Fibroblast of lung (primary cell): ENCODE measurements at regions not wholly inside any gene's neighbourhood (a gene's known extent, or its start where the extent isn't known, plus 50 kb on each side); places are given as distances from the start of the nearest gene placed in this dataset.
A peak's percentile ranks its signal among the peaks of the same experiment; 100 is the strongest.

ENCODE experiments used
- DNase-seq, 2 donors: peaks; one replicate each; pipeline versions ENCODE4 v3.0.0 to v3.0.0-alpha.2; 2010; ENCODE audit warnings: low read depth in 2 of 2
- H2AFZ ChIP-seq: 2 replicates; pipeline ENCODE4 v1.5.1; 2012; ENCODE audit warnings: low read length, control low read depth, inconsistent platforms
- H3K27ac ChIP-seq: 2 replicates; pipeline ENCODE4 v1.5.1; 2011; ENCODE audit warnings: low read length, control low read depth; ENCODE audit not compliant: insufficient read depth
- H3K27me3 ChIP-seq: 2 replicates; pipeline ENCODE4 v1.5.1; 2011; ENCODE audit warnings: mild to moderate bottlenecking, low read length; ENCODE audit not compliant: control insufficient read depth, insufficient read depth
- H3K36me3 ChIP-seq: 2 replicates; pipeline ENCODE4 v1.5.1; 2011; ENCODE audit warnings: low read length; ENCODE audit not compliant: control insufficient read depth, insufficient read depth
- H3K4me1 ChIP-seq: 2 replicates; pipeline ENCODE4 v1.5.1; 2011; ENCODE audit warnings: low read length; ENCODE audit not compliant: control insufficient read depth, insufficient read depth; ENCODE audit errors: extremely low read depth
- H3K4me2 ChIP-seq: 2 replicates; pipeline ENCODE4 v1.5.1; 2011; ENCODE audit warnings: low read length, control low read depth; ENCODE audit not compliant: insufficient read depth; ENCODE audit errors: extremely low read depth
- H3K4me3 ChIP-seq, 4 experiments: fragments of 200-600 bp in 1 of 4; sonication (generic) in 1 of 4; replicated peaks in 1 of 4; 2 replicates each; pipeline ENCODE4 v1.5.1; 2011 to 2016; ENCODE audit warnings: low read length in 4 of 4, low read depth in 3 of 4, mild to moderate bottlenecking in 3 of 4, control low read depth in 2 of 4, inconsistent platforms in 1 of 4, mixed read lengths in 1 of 4; ENCODE audit not compliant: insufficient read depth in 1 of 4; ENCODE audit errors: control extremely low read depth in 1 of 4
- H3K79me2 ChIP-seq: 2 replicates; pipeline ENCODE4 v1.5.1; 2012; ENCODE audit warnings: mild to moderate bottlenecking, low read length, inconsistent platforms; ENCODE audit not compliant: control insufficient read depth, insufficient read depth
- H3K9ac ChIP-seq: 2 replicates; pipeline ENCODE4 v1.5.1; 2011; ENCODE audit warnings: mild to moderate bottlenecking, low read length, control low read depth; ENCODE audit not compliant: insufficient read depth
- H3K9me3 ChIP-seq: 2 replicates; pipeline ENCODE4 v1.5.1; 2012; ENCODE audit warnings: low read depth, low read length; ENCODE audit not compliant: control insufficient read depth, insufficient read depth
- H4K20me1 ChIP-seq: 2 replicates; pipeline ENCODE4 v1.5.1; 2011; ENCODE audit warnings: low read length; ENCODE audit not compliant: control insufficient read depth, insufficient read depth; ENCODE audit errors: extremely low read depth
- EZH2 ChIP-seq: IDR thresholded peaks from 2 replicates; pipeline ENCODE4 v1.5.1; 2012; ENCODE audit warnings: low read length, control low read depth, mild to moderate bottlenecking; ENCODE audit errors: missing control alignments
- TF ChIP-seq, protein P1 (sequence below), 2 donors: IDR thresholded peaks in 1 of 2; conservative IDR thresholded peaks in 1 of 2; 1 replicate in 1 of 2; 2 replicates in 1 of 2; pipeline ENCODE4 v1.5.1; 2011 to 2012; ENCODE audit warnings: low read length in 2 of 2, control low read depth in 1 of 2, inconsistent platforms in 1 of 2, low read depth in 1 of 2, mild to moderate bottlenecking in 1 of 2

DNA sequence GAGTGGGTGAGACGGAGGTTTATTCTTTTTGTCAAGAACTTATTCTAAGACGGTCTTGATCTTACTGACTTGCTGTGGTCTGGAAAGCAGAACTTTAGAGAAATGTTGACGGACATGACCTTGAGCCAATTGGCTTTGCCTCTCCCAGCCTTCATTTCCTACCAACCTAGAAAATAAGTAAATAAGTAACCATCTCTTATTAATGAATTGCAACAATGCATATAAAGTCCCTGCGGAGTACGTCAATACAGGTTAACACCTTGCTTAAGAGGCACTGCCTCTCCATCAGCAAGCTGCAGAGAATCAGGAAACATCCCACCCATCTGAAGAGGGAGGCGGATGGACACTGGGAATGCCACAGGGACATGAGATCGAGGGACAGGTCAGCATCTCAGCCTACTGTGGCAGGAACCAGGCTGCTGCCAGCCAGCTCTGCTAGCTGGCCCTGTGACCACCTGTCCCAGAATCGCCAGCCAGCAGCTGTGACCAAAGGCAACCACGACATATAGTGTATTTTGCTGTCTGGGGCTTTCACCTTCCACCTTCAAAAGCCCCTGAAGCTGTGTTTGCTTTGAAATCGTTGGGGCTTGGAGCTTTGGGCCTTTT lies 208.3 kb downstream of the BCL11B start:
- Histone ChIP-seq H3K4me3 (no peak overlapping the region), H2AFZ (no peak overlapping the region), H3K79me2 (no peaks in the 10 kb centered on the region), H3K27ac (no peak overlapping the region), H3K9ac (no peak overlapping the region), H3K27me3 (no peaks in the 10 kb centered on the region), H3K4me1 (no peaks in the 10 kb centered on the region), H3K36me3 (no peaks in the 10 kb centered on the region), H4K20me1 (no peaks in the 10 kb centered on the region), H3K9me3 (no peaks in the 10 kb centered on the region), H3K4me2 (no peak overlapping the region)
- no peak for DNase-seq
- TF ChIP-seq, protein P1, sequence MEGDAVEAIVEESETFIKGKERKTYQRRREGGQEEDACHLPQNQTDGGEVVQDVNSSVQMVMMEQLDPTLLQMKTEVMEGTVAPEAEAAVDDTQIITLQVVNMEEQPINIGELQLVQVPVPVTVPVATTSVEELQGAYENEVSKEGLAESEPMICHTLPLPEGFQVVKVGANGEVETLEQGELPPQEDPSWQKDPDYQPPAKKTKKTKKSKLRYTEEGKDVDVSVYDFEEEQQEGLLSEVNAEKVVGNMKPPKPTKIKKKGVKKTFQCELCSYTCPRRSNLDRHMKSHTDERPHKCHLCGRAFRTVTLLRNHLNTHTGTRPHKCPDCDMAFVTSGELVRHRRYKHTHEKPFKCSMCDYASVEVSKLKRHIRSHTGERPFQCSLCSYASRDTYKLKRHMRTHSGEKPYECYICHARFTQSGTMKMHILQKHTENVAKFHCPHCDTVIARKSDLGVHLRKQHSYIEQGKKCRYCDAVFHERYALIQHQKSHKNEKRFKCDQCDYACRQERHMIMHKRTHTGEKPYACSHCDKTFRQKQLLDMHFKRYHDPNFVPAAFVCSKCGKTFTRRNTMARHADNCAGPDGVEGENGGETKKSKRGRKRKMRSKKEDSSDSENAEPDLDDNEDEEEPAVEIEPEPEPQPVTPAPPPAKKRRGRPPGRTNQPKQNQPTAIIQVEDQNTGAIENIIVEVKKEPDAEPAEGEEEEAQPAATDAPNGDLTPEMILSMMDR (conservative IDR thresholded peaks at IDR 0.05 in 1 of 2, IDR thresholded peaks at IDR 0.05 in 1 of 2; ENCODE audit: low read depth in 1 of 2, low read length in 2 of 2) = no peak
- TF ChIP-seq EZH2 = no peak

DNA sequence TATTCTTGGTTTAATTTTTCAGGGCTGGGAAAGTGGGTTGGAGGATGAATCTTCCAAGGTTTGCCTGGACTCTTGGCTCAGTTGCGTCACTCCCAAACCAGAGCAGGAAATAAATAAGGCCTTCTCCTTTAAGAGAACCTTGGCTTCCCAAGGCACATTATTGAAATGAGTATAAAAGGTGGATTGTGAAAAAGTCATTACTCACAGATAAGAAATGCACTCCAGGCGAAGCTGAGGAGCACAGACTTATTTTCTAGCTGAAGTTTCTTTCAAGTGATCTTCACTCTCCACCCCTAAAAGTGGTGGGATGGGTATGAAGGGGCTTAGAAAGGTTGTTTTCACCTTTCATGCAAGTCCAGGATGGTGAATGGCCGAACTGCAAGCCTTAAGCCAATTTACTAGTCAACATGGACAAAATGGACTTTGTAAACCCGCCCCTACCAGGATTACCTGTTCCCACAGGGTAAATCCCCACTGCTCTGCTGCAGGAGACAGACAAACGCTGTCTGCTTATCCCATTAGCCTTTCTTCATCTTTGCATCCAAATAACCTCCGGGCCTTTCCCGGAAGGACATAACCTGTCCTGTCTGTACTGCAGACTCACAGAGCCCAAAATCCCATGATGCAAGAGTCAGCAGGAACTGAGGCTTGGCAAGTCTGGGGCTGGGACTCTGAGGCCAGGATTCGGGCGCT lies 207.6 kb downstream of the BCL11B start:
- Histone ChIP-seq H2AFZ (no peak overlapping the region), H3K27me3 (no peaks in the 10 kb centered on the region), H3K36me3 (no peaks in the 10 kb centered on the region), H3K9me3 (no peaks in the 10 kb centered on the region), H3K79me2 (no peaks in the 10 kb centered on the region), H4K20me1 (no peaks in the 10 kb centered on the region), H3K9ac (no peak overlapping the region), H3K4me1 (no peaks in the 10 kb centered on the region), H3K27ac (no peak overlapping the region), H3K4me2 (no peak overlapping the region), H3K4me3 (no peak overlapping the region)
- DNase-seq = peak in 1 of 2 donors; percentile 44
- TF ChIP-seq, protein P1 (conservative IDR thresholded peaks at IDR 0.05 in 1 of 2, IDR thresholded peaks at IDR 0.05 in 1 of 2; ENCODE audit: low read depth in 1 of 2, low read length in 2 of 2) = no peak
- no peak for TF ChIP-seq EZH2

DNA sequence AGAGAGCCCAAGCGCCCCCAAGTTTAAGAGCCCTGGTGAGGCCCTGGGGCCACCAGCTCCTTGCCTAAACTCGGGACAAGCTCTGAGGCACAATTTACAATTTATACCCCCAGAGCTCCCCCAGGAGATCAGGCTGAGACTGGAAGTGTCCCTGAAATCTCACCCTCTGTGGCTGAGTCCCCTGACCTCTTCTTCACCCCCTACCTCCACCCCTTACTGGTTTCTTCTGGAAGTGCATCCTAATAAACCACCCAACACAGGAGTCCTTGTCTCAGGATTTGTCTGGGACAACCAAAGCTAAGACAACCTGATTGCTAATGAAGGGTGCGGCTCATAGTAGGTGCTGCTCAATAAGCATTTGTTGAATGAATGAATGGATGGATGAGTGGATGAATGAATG lies 206.4 kb downstream of the BCL11B start:
- H3K9ac ChIP-seq = no peak overlapping the region
- H2AFZ ChIP-seq = no peak overlapping the region
- TF ChIP-seq EZH2 = no peak
- TF ChIP-seq, protein P1 (conservative IDR thresholded peaks at IDR 0.05 in 1 of 2, IDR thresholded peaks at IDR 0.05 in 1 of 2; ENCODE audit: low read depth in 1 of 2, low read length in 2 of 2) = no peak
- no peak overlapping the region for H3K4me2 ChIP-seq
- H3K4me1 ChIP-seq = no peaks in the 10 kb centered on the region
- no peaks in the 10 kb centered on the region for H3K9me3 ChIP-seq
- no peaks in the 10 kb centered on the region for H3K79me2 ChIP-seq
- H3K27me3 ChIP-seq = no peaks in the 10 kb centered on the region
- H3K36me3 ChIP-seq = no peaks in the 10 kb centered on the region
- no peaks in the 10 kb centered on the region for H4K20me1 ChIP-seq
- DNase-seq = no peak
- no peak overlapping the region for H3K27ac ChIP-seq
- no peak overlapping the region for H3K4me3 ChIP-seq
